ENCODE measurements at regions not wholly inside any gene's neighbourhood (a gene's known extent, or its start where the extent isn't known, plus 50 kb on each side); places are given as distances from the start of the nearest gene placed in this dataset.

GRCh38 chr1:187952446-187952845 lies 1123.7 kb downstream of the PLA2G4A start:
- CTCF ChIA-PET = no interaction called here
- no TSS peak for BruUV-seq (replicated peaks)
- POLR2A ChIA-PET (ENCODE audit: unreplicated experiment) = no interaction called here
- Histone ChIP-seq H4K20me1 (ENCODE audit: insufficient read depth) (no peaks in the 10 kb centered on the region), H3K9me3 (ENCODE audit: insufficient read depth, low read depth) (no peaks in the 10 kb centered on the region; the same call in 1 of the 2 replicates), H2AFZ (no peak overlapping the region), H3K27me3 (ENCODE audit: insufficient read depth, low read depth) (no peaks in the 10 kb centered on the region), H3K9me2 (ENCODE audit: insufficient read depth) (no peaks in the 10 kb centered on the region), H3K27ac (no peak overlapping the region), H3F3A (ENCODE audit: insufficient read depth, low read depth) (no peaks in the 10 kb centered on the region), H3K36me3 (ENCODE audit: low read depth) (no peaks in the 10 kb centered on the region), H3K4me2 (no peak overlapping the region), H3K79me2 (ENCODE audit: low read depth) (no peaks in the 10 kb centered on the region), H3K4me1 (replicated peaks; ENCODE audit: insufficient read depth) (no peaks in the 10 kb centered on the region), H3K4me3 (no peak overlapping the region)
- DNase-seq = no peak
- intact Hi-C loops (cut with micrococcal nuclease; ENCODE audit: unreplicated experiment) = no loop called here
- TF ChIP-seq EZH2 (IDR thresholded peaks at IDR 0.05; ENCODE audit: low read depth) = no peak
- no peak for TF ChIP-seq CTCF (conservative IDR thresholded peaks at IDR 0.05)

GRCh38 chr1:187956975-187957374 lies 1128.2 kb downstream of the PLA2G4A start:
- Histone ChIP-seq H3K36me3 (ENCODE audit: low read depth) (no peaks in the 10 kb centered on the region), H3K4me3 (no peak overlapping the region), H2AFZ (peak overlapping the region; percentile 69), H3K4me2 (no peak overlapping the region), H3K27ac (no peak overlapping the region), H4K20me1 (ENCODE audit: insufficient read depth) (no peaks in the 10 kb centered on the region), H3K27me3 (ENCODE audit: insufficient read depth, low read depth) (no peaks in the 10 kb centered on the region), H3K9me2 (ENCODE audit: insufficient read depth) (no peaks in the 10 kb centered on the region), H3K4me1 (replicated peaks; ENCODE audit: insufficient read depth) (no peaks in the 10 kb centered on the region), H3F3A (ENCODE audit: insufficient read depth, low read depth) (no peaks in the 10 kb centered on the region), H3K79me2 (ENCODE audit: low read depth) (no peaks in the 10 kb centered on the region), H3K9me3 (ENCODE audit: insufficient read depth, low read depth) (no peaks in the 10 kb centered on the region)
- ChIA-PET CTCF (no interaction called here), POLR2A (ENCODE audit: unreplicated experiment) (no interaction called here)
- TF ChIP-seq EZH2 (IDR thresholded peaks at IDR 0.05; ENCODE audit: low read depth) (no peak), CTCF (conservative IDR thresholded peaks at IDR 0.05) (no peak)
- BruUV-seq (replicated peaks) = no TSS peak
- DNase-seq = no peak
- intact Hi-C loops (cut with micrococcal nuclease; ENCODE audit: unreplicated experiment) = no loop called here

GRCh38 chr1:187958207-187958606 lies 1129.5 kb downstream of the PLA2G4A start:
- CTCF ChIA-PET = no interaction called here
- BruUV-seq (replicated peaks) = no TSS peak

More at GRCh38 chr1:187958207-187958606, 1129.5 kb downstream of the PLA2G4A start:
- Histone ChIP-seq H3K27ac (no peak overlapping the region), H3K4me3 (no peak overlapping the region), H3K36me3 (ENCODE audit: low read depth) (no peaks in the 10 kb centered on the region), H3K9me2 (ENCODE audit: insufficient read depth) (no peaks in the 10 kb centered on the region), H3F3A (ENCODE audit: insufficient read depth, low read depth) (no peaks in the 10 kb centered on the region), H3K4me1 (replicated peaks; ENCODE audit: insufficient read depth) (no peaks in the 10 kb centered on the region), H3K4me2 (no peak overlapping the region), H4K20me1 (ENCODE audit: insufficient read depth) (no peaks in the 10 kb centered on the region), H2AFZ (no peak overlapping the region), H3K79me2 (ENCODE audit: low read depth) (no peaks in the 10 kb centered on the region), H3K9me3 (ENCODE audit: insufficient read depth, low read depth) (no peaks in the 10 kb centered on the region), H3K27me3 (ENCODE audit: insufficient read depth, low read depth) (no peaks in the 10 kb centered on the region)
- intact Hi-C loops (cut with micrococcal nuclease; ENCODE audit: unreplicated experiment) = no loop called here
- POLR2A ChIA-PET (ENCODE audit: unreplicated experiment) = no interaction called here
- no peak for TF ChIP-seq CTCF (conservative IDR thresholded peaks at IDR 0.05)
- no peak for TF ChIP-seq EZH2 (IDR thresholded peaks at IDR 0.05; ENCODE audit: low read depth)
- DNase-seq = no peak

Data from PC-9 (cell line).